ENCODE measurements at regions not wholly inside any gene's neighbourhood (a gene's known extent, or its start where the extent isn't known, plus 50 kb on each side); places are given as distances from the start of the nearest gene placed in this dataset.
A peak's percentile ranks its signal among the peaks of the same experiment; 100 is the strongest.

DNA sequence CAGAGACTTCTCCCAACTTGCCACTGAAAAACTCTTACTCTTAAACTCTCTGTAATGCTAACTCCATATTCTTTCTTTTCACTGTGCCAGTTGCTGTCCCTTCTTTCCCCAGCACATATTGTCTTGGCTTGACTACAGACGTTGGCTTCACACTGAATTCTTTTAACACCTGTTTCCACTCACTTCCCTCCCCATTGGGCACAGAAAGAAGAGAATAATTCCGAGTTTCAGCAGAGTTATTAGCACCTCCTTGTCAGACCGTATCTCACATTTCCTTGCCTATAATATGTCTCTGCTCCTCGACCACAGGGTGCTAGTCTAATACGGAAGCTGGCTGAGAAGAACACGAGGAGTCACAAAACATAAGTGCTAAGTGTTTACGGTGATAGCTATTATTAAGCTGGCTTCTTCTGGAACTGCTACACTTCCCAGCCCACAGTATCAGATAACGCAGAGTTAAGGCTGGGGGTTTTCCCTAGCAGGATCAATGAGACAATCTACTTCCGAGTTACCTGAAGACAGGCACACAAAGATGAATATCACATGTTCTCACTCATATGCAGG, 188.5 kb upstream of the CDH8 start:
- DNase-seq, result no peak

DNA sequence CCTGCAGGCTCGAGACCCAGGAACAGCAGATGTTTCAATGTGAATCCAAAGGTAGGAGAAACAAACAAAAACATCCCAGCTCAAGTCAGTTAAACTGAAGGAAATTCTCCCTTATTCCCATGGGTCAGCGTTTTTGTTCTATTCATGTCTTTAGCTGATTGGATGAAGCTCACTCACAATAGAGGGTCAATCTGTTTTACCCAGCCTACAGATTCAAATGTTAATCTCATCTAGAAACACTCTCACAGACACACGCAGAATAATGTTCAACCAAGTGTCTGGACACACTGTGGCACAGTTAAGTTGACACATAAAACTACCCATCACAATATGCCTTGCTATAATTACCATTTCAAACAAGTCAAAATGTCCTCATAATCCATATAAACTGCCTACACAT, 180.6 kb upstream of the CDH8 start:
- DNase-seq, result no peak

DNA sequence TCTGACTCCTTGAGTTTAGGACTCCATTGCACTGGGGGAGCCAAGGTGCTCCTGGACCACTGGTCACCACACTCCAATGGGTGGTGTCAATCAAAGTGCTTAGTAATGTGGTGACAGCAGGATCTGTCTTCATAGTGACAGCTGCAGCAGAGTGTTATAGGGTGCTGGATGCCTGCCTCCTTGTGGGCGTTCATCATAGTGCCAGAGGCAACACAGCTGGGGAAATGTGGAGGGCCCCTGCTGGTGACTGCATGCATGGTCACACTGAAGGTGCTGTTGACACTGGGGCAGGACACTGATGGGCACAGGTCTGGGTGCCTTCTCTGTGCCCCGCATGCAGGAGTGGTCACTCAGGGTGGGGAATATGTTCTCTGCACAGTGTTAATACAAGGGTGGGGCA, 177.5 kb upstream of the CDH8 start:
- DNase-seq, result peak; percentile 3 to 30

DNA sequence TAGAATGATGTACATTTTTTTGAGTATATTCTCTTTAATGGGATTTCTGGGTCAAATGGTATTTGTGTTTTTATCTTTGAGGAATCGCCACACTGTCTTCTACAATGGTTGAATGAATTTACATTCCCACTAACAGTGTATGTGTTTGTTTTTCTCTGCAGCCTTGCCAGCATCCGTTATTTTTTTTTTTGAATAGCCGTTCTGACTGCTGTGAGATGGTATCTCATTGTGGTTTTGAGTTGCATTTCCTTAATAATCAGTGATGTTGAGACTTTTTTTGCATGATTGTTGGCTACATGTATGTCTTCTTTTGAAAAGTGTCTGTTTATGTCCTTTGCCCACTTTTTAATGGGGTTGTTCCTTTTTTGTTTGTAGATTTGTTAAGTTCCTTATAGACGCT, 172.7 kb upstream of the CDH8 start:
- DNase-seq, result no peak

GRCh38 chr16:62205459-62205858, 169.2 kb upstream of the CDH8 start:
- no peak for DNase-seq

DNA sequence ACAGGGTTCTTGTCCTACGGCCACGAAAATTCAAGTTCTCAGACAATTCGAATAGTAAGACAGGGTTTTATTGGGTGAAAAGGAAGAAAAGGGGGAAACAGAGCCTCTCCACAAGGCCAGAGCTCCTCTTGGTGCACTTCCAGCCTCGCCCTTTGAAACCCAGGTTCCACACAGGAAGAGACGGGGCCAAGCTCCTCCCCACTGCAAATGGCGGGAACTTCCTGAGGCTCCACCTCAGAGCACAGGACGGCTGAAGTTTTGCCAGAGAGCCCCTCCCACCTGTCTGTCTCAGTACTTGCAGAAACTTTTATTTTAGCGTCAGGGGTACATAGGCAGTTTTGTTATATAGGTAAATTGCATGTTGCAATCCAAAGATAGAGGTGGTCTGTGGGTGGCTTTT, 165.7 kb upstream of the CDH8 start:
- DNase-seq, result no peak

DNA sequence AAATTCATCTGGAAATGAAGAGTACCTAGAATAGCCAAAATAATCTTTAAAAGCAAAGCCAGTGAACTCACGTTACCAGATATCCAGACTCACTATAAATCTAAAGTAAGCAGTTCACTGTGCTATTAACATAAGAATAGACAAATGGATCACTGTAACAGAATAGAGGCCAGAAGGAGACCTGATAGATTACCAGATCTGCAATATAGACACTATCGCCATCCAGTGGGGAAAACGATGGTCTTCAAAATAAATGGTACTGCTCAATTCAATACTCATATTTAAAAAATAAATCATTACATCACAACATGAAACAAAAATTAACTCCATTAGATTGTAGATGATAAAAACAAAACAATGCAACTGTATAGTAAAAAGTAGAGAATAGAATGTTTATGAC, 158.6 kb upstream of the CDH8 start:
- DNase-seq, result no peak

- DNase-seq, result peak; percentile 2 to 19
Observed at GRCh38 chr16:62190426-62190825, 154.2 kb upstream of the CDH8 start.

- DNase-seq, result no peak
Observed at GRCh38 chr16:62177351-62178203, 141.3 kb upstream of the CDH8 start.

- DNase-seq, result no peak
Observed at GRCh38 chr16:62170642-62171041, 134.4 kb upstream of the CDH8 start.

- DNase-seq, result no peak
Observed at GRCh38 chr16:62167551-62167950, 131.3 kb upstream of the CDH8 start.

DNA sequence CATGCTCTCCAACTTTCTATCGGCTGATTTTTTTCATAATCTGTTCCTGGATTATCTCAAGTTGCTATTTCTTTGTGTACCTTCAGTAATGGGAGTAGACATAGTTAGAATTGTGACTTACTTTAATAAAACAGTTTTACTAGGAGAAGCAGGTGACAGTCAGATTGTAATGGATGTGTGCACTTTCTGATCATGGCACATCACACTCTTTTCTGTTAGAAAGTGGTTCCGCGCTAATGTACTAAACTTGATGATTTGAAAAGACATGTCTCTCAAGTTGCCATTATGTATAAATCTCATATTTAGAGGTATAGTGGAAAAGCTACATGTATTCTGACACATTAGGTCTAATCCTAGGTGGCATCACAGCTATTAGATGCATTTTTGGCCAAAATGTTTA, 121.3 kb upstream of the CDH8 start:
- DNase-seq, result no peak

- DNase-seq, result no peak
Observed at GRCh38 chr16:62156971-62157370, 120.7 kb upstream of the CDH8 start.

DNA sequence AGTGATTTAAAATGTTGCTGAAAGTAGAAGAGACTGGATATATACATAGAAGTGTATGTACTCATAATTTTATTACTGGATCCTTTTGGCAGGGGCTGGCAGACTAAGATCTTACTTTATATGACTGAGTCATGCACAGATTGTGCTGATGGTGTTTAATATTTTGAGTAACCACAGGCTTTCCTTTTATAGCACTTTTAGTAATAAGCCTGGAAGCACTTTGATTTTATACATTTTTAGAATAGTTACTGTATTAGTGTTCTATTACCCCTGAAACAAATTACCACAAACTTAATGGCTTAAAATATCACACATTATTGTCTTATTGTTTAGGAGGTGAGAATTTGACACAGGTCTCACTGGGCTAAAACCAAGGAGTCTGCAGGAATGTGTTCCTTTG, 113.4 kb upstream of the CDH8 start:
- DNase-seq, result no peak

DNA sequence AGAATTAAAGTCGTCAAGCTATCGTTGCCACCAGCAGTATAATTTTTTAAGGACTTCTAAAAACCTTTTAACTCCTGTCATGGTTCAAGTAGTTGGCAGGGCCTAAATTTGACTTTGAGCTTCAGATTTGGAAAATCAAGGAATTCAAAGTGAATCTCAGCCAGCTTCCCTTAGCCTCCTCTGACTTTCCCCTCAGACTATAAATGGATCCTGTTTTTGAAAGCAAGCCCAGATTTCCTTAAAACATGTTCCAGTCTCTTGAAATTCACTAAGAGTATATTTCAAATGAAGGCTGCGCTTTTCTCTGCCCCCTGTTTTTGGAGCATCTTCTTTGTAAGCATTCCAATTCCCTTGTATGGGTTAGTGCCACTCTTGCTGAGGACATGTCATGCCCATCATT, 101.8 kb upstream of the CDH8 start:
- DNase-seq, result no peak

DNA sequence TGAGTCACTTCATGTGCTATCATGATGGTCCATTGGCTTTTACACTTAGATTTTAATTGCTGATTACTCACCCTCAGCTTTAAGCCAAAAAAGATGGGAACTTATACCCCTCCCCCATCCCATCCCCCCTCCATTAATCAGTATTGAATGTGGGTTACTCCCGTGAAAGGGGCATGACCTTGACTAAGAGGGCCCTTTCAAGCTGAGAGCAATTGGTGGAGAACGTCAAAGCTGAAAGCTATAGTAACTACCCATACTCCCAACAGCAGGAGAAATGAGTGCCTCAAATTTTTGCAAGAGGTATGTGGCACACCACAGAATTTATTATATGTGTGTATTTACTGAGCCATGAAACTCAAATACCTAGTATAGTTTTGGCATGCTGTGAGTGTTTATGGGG, 99.7 kb upstream of the CDH8 start:
- DNase-seq, result no peak

- no peak for DNase-seq
Observed at GRCh38 chr16:62135446-62135845, 99.2 kb upstream of the CDH8 start.

GRCh38 chr16:62130101-62130500, 93.9 kb upstream of the CDH8 start:
- DNase-seq, result no peak

- no peak for DNase-seq
Observed at GRCh38 chr16:62105244-62105643, 69.0 kb upstream of the CDH8 start.

DNA sequence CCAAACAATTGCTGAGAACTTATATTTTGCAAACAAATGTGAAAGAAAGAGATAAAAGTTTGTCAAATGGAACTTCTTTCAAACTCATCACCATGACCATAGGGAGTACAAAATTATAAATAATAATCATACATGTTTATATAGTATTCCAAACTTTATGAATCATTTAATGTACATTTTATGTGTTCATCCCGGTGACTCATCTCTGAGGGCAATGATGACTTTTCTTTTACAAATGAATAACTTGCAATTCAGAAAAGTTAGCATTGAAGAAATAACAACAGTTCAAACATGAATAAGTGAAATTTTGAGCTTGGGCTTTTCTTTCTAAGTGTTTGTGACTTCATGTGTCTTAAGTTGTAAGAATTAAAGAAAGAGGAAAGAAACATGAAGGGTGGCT, 66.3 kb upstream of the CDH8 start:
- DNase-seq, result no peak

GRCh38 chr16:62100651-62101050, 64.4 kb upstream of the CDH8 start:
- no peak for DNase-seq

DNA sequence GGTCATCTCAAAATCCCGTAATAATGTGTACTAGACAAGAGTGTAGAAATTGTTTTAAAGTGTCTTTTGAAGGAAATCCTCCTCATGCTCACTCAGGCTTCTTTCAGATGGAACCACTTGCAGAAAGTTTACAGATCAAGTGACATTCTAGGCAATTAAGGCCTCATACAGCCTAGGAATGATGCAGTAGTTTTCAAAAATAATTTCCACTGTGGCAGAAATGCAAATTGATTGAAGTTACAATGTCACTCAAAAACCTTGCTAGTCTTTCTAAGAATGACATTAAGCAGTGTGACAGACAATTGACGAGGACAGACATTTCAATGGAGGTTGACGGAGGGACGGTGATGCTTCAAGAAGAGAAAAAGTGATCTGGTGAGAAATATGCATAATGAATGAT, 53.5 kb upstream of the CDH8 start:
- no peak for DNase-seq

DNA sequence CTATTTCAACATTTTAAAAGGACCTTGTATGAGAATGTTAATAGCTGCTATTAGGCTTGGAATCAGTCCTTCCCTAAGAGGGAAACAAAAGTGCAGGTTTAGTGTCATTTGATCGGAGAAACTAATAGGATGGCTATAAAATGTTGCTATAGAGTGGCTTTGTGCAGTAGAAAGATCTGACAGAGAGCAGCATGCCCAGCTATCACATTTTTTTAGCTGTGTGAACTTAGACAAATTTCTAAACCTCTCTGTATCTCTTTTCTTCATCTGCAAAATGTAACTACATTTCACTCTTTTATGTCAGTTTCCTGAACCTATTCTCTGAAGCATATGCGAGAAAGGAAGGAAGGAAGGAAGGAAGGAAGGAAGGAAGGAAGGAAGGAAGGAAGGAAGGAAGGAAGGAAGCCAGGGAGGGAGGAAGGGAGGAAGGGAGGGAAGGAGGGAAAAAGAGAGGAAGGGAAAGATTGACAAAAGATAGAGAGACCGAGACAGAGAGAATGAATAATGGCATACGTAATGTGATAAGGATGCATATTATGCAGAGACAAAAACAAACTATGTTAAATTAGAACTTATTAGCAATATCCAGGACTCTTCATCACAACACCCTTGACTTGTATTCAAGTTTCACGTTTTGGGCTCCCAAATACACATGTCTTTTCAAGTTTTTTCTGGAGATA, 52.6 kb upstream of the CDH8 start:
- DNase-seq, result no peak
